GM19035 (cell line): ENCODE measurements at regions not wholly inside any gene's neighbourhood (a gene's known extent, or its start where the extent isn't known, plus 50 kb on each side); places are given as distances from the start of the nearest gene placed in this dataset.
"Not testable (repeated sequence)": the region's sequence is repeated elsewhere in the genome, so short reads cannot be mapped to it uniquely, and the experiment has no call there.

Source experiments
- ATAC-seq: cut with Tn5 transposase; IDR thresholded peaks from one replicate; pipeline ENCODE4 v1.9.1; 2021; ENCODE audit not compliant: unreplicated experiment

DNA sequence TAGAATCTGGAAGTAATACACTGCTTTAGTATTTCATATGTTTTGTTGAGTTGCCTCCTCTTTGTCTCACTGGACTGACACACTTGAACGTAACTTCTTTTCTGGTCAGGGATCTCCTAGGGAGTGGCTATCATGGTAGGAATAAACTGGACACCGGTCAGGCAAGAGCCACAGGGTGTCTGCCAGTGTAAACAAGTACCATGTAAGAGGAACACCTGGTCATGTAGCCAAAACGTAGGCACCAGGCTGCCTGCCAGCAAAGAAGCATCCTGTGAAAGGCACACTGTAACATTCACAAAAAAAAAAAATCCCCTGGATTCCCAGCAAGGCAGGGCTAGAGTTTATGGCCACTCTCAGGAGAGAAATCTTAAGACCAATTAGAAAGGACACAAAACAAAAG lies 372.8 kb upstream of the RND3 start:
- ATAC-seq = no peak

DNA sequence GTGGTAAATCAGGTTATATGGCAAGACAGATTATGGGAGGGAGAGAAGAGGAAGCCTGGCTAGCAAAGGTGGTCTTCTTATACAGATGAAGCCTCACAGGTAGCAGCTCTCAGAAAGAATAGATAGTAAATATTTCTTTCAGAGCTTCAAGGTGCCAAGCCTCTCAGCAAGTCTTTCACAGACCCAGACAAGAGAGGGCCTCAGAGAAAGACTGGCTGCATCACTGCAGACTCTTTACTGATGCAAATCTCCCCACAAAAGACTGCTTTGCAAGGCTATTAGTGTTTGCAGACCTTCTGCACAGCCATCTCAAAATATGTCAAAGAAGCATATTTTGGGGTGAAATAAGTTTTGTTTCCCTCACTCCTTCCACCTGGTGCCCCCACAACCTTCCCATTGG lies 372.4 kb upstream of the RND3 start:
- no peak for ATAC-seq

DNA sequence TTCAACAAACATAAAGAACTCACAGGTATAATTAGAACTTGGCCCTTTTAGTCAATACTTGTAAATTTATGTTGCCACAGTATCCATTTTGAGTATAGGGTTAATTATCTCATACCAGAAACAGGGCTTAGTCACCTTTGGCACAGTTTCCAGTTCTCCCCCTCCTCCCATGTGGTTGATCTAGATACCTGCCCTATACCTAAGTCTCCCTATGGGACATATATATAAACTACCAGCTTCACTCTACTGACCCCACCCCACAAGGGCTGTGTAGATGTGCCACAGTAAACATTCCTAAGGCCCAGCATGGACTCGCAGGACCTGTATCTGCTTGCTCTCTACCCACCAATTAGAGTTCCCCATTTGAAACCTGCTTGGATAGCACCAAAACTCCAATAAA lies 371.7 kb upstream of the RND3 start:
- no peak for ATAC-seq

DNA sequence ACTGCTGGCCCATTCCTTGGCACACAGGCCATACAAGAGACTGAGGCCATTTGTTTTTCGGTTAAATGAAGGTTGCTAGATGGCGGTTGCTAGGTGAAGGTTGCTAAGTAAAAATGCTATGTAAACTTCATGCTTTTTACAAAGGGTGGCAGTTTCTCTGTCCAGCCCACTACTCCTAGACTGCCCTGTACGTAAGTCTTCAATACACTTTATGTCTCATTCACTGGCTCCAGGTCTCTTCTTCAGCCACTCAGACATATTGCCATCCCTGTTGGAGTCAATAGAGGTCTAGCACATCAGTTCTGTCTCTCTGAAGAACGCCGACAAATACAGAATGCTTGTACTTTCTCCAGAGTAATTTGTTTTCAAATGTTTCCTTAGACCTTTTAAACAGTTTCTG lies 370.9 kb upstream of the RND3 start:
- ATAC-seq = no peak

DNA sequence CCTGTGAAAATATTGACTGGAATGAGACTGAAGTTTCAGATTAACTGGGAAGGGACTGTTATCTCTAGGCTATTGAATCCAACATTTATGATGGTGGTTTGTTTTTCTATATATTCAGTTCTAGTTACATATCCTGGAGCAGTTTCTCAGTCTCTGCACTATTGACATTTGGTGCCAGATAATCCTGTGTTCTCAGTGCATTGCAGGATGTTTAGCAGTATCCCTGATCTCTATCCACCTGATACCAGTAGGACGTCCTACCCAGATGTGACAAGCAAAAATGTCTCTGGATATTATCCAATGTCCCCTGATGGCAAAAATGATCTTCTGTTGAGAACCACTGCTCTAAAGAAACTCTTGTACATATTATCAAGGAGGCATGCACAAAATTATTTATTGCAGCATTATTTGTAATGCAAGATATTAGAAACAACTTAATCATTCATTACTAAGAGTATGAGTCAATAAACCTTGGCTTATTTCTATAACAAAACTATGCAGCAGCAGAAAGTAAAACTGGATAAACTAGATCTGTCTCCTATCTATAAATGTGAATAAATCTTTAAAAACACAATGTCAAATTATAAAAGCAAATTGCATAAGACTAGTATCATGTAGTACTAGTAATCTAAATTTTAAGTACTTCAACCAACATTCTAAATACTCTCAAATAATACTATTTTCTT lies 369.3 kb upstream of the RND3 start:
- no peak for ATAC-seq

DNA sequence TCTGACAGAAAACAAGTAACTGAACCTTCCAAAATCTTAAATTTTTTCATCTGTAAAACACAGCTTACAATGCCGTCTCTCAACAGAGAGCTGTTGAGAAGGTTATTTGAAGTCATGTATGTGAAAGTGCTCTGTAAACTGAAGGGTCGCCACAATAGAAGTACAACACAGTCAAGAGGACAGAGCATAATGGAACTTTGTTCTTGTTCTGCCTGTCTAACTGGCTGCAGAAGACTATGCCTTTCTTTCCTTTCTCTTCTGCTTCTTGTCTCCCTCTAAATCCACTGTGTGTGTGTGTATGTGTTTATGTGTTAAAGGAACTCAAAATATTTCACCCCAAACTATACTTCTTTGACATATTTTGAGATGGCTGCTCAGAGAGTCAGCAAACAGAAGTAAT lies 365.8 kb upstream of the RND3 start:
- ATAC-seq = no peak

DNA sequence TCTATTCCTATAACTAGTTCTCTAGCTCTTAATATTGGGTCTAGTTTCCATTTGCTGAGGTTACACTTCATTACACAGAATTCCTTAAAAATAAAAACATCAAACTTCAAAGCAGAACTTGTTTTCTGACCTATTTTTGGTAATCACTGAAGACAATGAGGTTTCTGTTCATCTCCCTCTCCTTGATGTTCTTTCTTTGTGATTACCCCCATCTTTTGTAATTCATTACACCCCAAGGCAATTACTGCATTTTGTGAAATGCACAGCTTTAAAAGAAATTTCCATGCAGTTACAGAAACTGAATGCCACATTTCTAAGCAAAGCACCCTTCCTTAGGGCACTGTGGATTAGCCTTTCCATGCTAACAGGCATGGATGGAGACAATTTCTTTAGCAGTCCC lies 363.2 kb upstream of the RND3 start:
- ATAC-seq = no peak

DNA sequence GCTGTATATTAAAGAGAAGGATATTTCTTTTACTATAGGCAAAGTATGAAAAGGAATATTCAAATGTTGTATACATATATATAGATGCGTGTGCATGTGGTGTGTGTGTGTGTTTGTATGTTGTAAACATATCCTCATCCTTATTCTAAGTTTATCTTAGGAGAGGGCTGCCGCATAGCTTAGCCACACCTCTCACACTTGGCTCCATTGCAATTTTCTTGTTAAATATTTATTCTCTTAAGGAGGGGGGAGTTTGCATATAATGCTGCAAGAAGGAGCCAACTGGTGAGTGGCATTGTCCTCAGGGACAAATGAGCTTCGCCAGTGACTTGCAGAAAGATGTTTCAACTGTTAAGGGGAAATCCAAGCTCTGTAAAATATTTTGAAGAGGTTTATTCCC lies 360.1 kb upstream of the RND3 start:
- ATAC-seq = no peak

- ATAC-seq = no peak
Observed at GRCh38 chr2:150846691-150847090, 359.2 kb upstream of the RND3 start.

GRCh38 chr2:150832686-150833085 lies 345.2 kb upstream of the RND3 start:
- no peak for ATAC-seq

DNA sequence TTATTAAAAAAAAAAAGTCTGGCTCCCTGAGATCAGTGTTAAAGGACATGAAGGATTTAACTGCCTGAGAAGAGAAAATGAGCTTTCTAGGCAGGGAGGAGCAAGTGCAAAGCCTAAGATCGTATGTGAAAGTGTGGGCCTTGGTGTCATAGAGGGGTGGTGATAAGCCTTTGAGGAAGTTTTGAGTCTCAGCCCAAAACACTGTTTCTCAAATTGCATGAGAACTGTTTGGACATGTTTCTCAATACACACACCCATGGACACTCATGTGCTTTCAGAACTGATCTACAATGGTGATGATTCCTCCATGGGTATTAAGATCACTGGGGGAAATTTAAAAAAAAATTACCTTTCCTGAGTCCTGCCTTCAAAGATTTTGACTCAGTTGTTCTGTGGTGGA lies 336.7 kb upstream of the RND3 start:
- no peak for ATAC-seq

DNA sequence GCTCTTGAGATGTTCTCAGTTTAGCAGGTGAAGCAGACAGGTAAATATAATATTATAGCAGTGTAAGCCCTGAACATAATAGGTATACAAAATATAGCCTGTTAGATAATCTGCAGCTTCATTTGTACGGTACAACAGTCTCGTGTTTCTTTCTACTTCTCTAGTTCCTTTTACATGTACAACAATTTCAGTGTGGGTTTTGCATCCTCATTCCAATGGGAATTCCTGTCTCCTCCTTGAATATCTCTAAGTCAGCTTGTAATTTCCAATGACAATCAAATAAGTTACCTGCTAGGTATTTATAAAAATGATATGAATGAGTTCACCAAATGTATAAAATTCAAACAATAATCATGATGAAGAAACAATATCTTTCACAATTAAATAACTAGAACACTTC lies 330.0 kb upstream of the RND3 start:
- ATAC-seq = no peak

DNA sequence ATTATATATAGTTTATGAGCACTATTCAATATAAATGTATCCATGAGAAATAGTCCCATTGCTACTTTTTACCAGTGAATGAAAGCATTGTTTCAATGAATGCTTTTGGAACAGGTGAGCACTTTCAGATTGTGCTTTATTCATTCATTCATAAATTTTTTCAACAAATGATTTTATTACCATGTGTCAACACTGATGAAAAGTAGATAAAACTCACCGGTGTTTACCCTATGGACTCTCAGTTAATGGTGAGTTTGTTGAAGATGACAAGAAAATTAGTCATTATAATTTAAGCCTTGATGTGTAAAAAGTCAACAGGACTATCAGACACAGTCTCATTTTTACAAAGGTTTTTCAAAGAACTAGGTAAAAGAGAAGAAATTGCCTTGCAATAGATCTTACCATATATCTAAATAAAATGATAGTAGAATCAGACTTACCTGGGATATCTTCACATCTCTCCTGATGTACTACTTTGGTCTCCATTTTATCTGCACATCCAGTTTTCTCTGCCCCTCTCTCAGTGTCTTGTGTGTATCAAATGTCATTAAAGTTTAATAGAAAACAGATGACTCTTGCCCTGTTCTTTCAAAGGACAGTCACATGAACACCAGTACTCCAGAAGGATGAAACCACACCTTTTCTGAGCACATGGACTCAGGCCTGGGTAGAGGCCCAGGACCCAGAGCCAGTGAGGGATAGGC lies 325.3 kb upstream of the RND3 start:
- no peak for ATAC-seq

DNA sequence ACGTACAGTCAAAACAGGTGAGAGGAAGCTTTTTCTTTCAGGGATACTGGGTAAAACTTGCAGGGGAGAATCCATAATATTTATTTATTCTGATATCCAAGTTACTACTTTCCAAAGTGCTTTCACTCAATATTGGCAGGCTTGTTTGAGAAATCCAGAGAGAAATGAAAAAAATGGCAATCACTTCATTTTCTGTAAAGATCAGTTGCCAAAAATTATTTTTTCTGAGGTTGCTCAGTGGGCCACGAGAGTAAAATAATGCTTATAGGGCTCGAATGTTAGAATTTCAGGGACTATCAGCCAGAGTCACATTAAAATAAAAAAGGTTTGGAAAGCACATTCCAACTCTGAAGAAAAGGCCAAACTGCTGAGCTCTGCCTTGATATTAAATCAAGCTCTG lies 324.6 kb upstream of the RND3 start:
- ATAC-seq = no peak

DNA sequence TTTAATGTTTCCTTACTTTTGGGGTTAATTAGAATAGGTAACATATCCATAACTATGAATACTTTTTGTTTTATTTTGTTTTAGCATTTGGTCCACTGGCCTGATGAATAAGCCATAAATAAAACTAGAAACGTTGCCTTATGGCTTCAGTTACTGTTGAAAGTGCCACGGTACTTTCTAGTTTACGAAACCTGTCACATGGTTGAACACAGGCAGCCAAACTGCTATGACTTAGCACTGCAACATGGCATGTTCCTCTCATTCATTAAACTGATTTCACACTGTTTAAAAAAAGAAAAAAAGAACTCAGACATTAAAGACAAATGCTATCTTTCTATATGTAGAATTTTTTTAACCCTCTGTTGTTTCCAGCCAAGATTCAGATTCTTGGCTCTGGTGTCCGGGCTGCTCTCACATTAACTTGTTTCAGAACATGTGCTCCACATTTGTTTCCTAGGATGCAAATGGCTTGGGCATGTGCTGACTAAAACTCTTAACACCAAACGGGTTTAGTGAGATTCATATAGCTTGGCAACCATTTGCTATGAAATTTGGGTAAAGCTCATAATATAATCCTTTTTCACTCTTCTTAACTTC lies 323.9 kb upstream of the RND3 start:
- ATAC-seq = no peak

DNA sequence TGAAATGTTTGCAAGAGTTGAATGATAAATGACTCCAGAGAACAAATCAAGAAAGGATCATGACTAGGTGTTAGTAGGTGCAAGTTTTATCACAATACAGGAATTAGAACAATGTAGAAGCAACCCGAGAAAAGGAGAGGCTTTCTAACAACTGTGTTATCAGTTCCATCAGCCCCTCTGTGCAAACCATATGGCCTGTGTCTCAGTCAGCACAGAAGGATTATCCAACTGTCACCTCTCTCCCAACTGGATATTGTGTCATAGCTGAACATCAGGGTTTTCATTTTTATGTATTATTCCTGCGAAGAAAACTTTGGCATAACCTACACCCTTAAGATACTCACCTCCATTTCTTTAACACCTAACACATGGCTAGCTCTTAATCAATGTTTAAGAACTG lies 321.6 kb upstream of the RND3 start:
- no peak for ATAC-seq

- no peak for ATAC-seq
Observed at GRCh38 chr2:150806336-150806735, 318.9 kb upstream of the RND3 start.

DNA sequence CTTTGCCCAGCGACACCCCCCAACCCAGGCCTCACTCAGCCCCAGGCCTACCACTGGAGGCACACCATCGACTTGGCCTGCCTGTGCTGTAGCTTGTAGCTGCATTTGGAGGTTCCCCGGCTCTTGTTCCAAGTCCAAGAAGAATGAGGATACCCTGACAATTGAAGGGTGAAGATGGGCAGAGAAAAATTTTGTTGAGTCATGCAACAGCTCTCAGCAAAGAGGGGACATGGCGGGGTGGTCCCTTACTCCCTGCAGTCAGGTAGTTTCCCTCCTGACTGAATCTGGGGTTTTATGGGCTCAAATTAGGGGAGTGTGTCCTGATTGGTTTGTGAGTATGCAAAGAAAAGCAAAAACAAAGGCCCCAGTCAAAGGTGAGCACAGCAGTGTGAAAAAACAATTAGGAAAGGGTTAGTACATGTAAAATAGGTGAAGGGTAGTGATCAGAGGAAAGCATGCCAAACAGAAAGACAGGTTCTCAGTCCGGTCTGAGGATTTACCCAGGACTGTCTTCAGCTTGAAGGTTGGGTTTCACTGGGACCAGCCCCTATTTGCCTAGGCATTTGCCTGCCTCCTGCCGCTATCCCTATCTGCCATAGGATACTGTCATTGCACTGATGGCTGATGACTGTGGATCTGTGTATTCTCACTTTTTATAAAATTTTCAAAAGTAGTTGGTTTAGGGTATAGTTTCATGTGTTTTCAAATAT lies 316.4 kb upstream of the RND3 start:
- no peak for ATAC-seq

DNA sequence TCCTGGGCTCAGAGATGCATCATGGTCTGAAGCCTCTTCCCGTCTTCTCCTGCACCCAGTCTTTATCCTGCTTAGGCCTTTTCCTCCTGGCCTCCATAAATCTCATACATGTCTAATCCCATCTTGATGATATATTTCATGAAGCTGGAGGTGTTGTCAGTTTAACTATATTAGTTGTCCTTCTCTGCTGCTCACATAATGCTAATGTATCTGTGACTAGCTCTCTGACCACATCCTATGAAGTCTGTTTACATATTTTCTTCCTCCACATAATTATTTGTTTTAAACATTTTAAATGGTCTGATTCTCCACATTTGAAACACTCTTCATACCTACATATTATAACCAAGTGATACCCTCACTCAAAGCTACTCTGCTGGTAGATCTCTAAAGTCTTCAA lies 315.2 kb upstream of the RND3 start:
- ATAC-seq = no peak

GRCh38 chr2:150796236-150796635 lies 308.8 kb upstream of the RND3 start:
- not testable (repeated sequence) for ATAC-seq

- no peak for ATAC-seq
Observed at GRCh38 chr2:150792780-150793300, 305.4 kb upstream of the RND3 start.

- no peak for ATAC-seq
Observed at GRCh38 chr2:150791567-150791966, 304.1 kb upstream of the RND3 start.
